Panc1 (cell line): ENCODE measurements at regions not wholly inside any gene's neighbourhood (a gene's known extent, or its start where the extent isn't known, plus 50 kb on each side); places are given as distances from the start of the nearest gene placed in this dataset.

Experiments
- ATAC-seq: fragments of 200-7000 bp; cut with Tn5 transposase; 2 replicates; pipeline ENCODE4 v1.9.1; 2020; ENCODE audit warnings: mild to moderate bottlenecking, moderate library complexity
- BruUV-seq: library from RNA; stranded (reverse); fragments of 400-500 nt; replicated peaks from 2 replicates; lab custom pipeline; 2021; lab: Mats Ljungman, UMichigan
- CTCF ChIA-PET: fragments of 300-600 bp; sonication (Branson Sonifier 250); formaldehyde crosslinking; loops from one replicate; lab custom pipeline; 2022; ENCODE audit warnings: antibody characterized with exemption; lab: Charles Lee
- POLR2A ChIA-PET: fragments of 300-600 bp; sonication (Branson Sonifier 250); formaldehyde crosslinking; loops from one replicate; lab custom pipeline; 2022; ENCODE audit warnings: antibody characterized with exemption; lab: Charles Lee
- DNase-seq: peaks from one replicate; pipeline ENCODE4 v3.0.0-alpha.2; 2010; ENCODE audit warnings: low read depth, low spot score
- H3K27ac ChIP-seq: 2 replicates; pipeline ENCODE4 v1.5.1; 2011; ENCODE audit warnings: mild to moderate bottlenecking, low read length, inconsistent platforms
- H3K27me3 ChIP-seq: fragments of 200-500 bp; sonication (Bioruptor generic); 2 replicates; pipeline ENCODE4 v1.6.0; 2014; ENCODE audit warnings: low read length, inconsistent platforms; ENCODE audit not compliant: control insufficient read depth, insufficient read depth
- H3K36me3 ChIP-seq: fragments of 200-500 bp; sonication (Bioruptor generic); 2 replicates; pipeline ENCODE4 v1.5.1; 2014; ENCODE audit warnings: inconsistent platforms, mild to moderate bottlenecking, low read length, moderate library complexity; ENCODE audit not compliant: control insufficient read depth, insufficient read depth
- H3K4me1 ChIP-seq: 2 replicates; pipeline ENCODE4 v1.5.1; 2011; ENCODE audit warnings: inconsistent platforms, mild to moderate bottlenecking, low read length, moderate library complexity; ENCODE audit not compliant: control insufficient read depth, insufficient read depth
- H3K4me3 ChIP-seq, 2 experiments: 2 replicates each; pipeline ENCODE4 v1.5.1; 2011 to 2012; ENCODE audit warnings: low read depth in 2 of 2, low read length in 2 of 2, mild to moderate bottlenecking in 2 of 2, inconsistent platforms in 1 of 2, moderate library complexity in 1 of 2
- H3K9me3 ChIP-seq: fragments of 200-500 bp; sonication (Bioruptor generic); 2 replicates; pipeline ENCODE4 v1.5.1; 2014; ENCODE audit warnings: low read depth, mild to moderate bottlenecking, inconsistent platforms, low read length, moderate library complexity; ENCODE audit not compliant: control insufficient read depth, insufficient read depth
- CTCF ChIP-seq: fragments of 450-650 bp; IDR thresholded peaks from 2 replicates; pipeline ENCODE4 v1.5.1; 2017; ENCODE audit warnings: mild to moderate bottlenecking
- POLR2AphosphoS5 ChIP-seq: IDR thresholded peaks from 2 replicates; pipeline ENCODE4 v1.6.1; 2012; ENCODE audit warnings: mild to moderate bottlenecking, low read depth, low read length, moderate library complexity
- SIN3A ChIP-seq: IDR thresholded peaks from 2 replicates; pipeline ENCODE4 v1.6.1; 2012; ENCODE audit warnings: low read depth, mild to moderate bottlenecking, low read length, moderate library complexity, borderline replicate concordance; ENCODE audit not compliant: insufficient read depth
- TCF7L2 ChIP-seq: IDR thresholded peaks from 2 replicates; pipeline ENCODE4 v1.6.1; 2011; ENCODE audit warnings: mild to moderate bottlenecking, low read depth, low read length, inconsistent platforms
- in situ Hi-C: cut with HindIII; loops from 2 replicates; pipeline ENCODE4 v1.10.0; 2016; ENCODE audit warnings: low sequenced_read_pairs, low pct_unique_long_range_greater_than_20kb
- intact Hi-C: fragments of 100-400 bp; cut with micrococcal nuclease; formaldehyde crosslinking; loops from one replicate; pipeline ENCODE4 v1.10.0; 2022; ENCODE audit not compliant: unreplicated experiment
- TF ChIP-seq, protein P1 (sequence below), 2 experiments: IDR thresholded peaks; 2 replicates each; pipeline ENCODE4 v1.6.1; 2011 to 2012; ENCODE audit warnings: low read depth in 2 of 2, control low read depth in 1 of 2, low read length in 1 of 2, mild to moderate bottlenecking in 1 of 2, moderate library complexity in 1 of 2; ENCODE audit not compliant: insufficient read depth in 1 of 2

DNA sequence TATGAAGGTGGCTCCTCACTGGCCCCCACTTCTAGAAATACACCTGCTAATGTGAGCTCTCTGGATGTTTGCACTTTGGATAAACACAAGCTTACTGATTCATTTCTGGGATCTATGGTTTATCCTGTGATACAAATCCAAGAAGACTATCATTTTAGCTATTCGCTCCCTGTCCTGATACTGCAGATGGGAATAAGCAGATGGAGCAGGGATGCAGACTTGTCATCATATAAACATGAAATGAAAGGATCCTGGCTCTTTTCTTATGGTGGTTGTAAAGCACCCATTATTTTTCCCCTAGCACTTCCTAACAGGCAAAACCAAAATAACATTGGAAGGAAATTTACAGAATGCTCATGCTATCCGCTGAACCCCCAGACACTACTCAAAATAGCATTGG, 162.9 kb upstream of the NOCT start:
- H3K4me3 ChIP-seq: no peak overlapping the region
- intact Hi-C loops: no loop called here
- H3K36me3 ChIP-seq: no peaks in the 10 kb centered on the region
- CTCF ChIA-PET: no interaction called here
- H3K27me3 ChIP-seq: no peaks in the 10 kb centered on the region
- no peak for DNase-seq
- H3K27ac ChIP-seq: no peak overlapping the region
- in situ Hi-C loops: no loop called here
- no peaks in the 10 kb centered on the region; the same call in 1 of the 2 replicates for H3K4me1 ChIP-seq
- POLR2A ChIA-PET: no interaction called here
- BruUV-seq: no TSS peak
- no peak for ATAC-seq
- H3K9me3 ChIP-seq: no peaks in the 10 kb centered on the region
- TF ChIP-seq POLR2AphosphoS5 (no peak), SIN3A (no peak), CTCF (no peak), TCF7L2 (no peak)
- TF ChIP-seq, protein P1, sequence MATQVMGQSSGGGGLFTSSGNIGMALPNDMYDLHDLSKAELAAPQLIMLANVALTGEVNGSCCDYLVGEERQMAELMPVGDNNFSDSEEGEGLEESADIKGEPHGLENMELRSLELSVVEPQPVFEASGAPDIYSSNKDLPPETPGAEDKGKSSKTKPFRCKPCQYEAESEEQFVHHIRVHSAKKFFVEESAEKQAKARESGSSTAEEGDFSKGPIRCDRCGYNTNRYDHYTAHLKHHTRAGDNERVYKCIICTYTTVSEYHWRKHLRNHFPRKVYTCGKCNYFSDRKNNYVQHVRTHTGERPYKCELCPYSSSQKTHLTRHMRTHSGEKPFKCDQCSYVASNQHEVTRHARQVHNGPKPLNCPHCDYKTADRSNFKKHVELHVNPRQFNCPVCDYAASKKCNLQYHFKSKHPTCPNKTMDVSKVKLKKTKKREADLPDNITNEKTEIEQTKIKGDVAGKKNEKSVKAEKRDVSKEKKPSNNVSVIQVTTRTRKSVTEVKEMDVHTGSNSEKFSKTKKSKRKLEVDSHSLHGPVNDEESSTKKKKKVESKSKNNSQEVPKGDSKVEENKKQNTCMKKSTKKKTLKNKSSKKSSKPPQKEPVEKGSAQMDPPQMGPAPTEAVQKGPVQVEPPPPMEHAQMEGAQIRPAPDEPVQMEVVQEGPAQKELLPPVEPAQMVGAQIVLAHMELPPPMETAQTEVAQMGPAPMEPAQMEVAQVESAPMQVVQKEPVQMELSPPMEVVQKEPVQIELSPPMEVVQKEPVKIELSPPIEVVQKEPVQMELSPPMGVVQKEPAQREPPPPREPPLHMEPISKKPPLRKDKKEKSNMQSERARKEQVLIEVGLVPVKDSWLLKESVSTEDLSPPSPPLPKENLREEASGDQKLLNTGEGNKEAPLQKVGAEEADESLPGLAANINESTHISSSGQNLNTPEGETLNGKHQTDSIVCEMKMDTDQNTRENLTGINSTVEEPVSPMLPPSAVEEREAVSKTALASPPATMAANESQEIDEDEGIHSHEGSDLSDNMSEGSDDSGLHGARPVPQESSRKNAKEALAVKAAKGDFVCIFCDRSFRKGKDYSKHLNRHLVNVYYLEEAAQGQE (IDR thresholded peaks at IDR 0.05; ENCODE audit: insufficient read depth in 1 of 2, low read depth in 2 of 2, low read length in 1 of 2): no peak

GRCh38 chr4:138851391-138852335, 163.9 kb upstream of the NOCT start:
- no peak for ATAC-seq
- CTCF ChIA-PET: no interaction called here
- intact Hi-C loops: no loop called here
- H3K36me3 ChIP-seq: no peaks in the 10 kb centered on the region
- POLR2A ChIA-PET: no interaction called here
- TF ChIP-seq CTCF (no peak), POLR2AphosphoS5 (no peak), SIN3A (no peak), TCF7L2 (no peak)
- TF ChIP-seq, protein P1 (IDR thresholded peaks at IDR 0.05; ENCODE audit: insufficient read depth in 1 of 2, low read depth in 2 of 2, low read length in 1 of 2): no peak
- BruUV-seq: no TSS peak
- in situ Hi-C loops: no loop called here
- H3K9me3 ChIP-seq: no peaks in the 10 kb centered on the region
- H3K4me1 ChIP-seq: no peaks in the 10 kb centered on the region; the same call in 1 of the 2 replicates
- H3K4me3 ChIP-seq: no peak overlapping the region
- DNase-seq: no peak
- no peak overlapping the region for H3K27ac ChIP-seq
- H3K27me3 ChIP-seq: no peaks in the 10 kb centered on the region
